HEK293 (cell line): ENCODE measurements at regions not wholly inside any gene's neighbourhood (a gene's known extent, or its start where the extent isn't known, plus 50 kb on each side); places are given as distances from the start of the nearest gene placed in this dataset.

Experiments
- CTCF ChIA-PET: fragments of 350-600 bp; formaldehyde crosslinking; extraction: SDS; loops from one replicate; lab custom pipeline; 2021; ENCODE audit warnings: antibody characterized with exemption; lab: Yijun Ruan, JAX
- POLR2A ChIA-PET: fragments of 300-600 bp; formaldehyde crosslinking; extraction: SDS; loops from one replicate; lab custom pipeline; 2020; ENCODE audit warnings: antibody characterized with exemption, inconsistent platforms; lab: Yijun Ruan, JAX
- H3K27ac ChIP-seq: fragments of 200-500 bp; sonication (Bioruptor generic); 2 replicates; pipeline ENCODE4 v1.5.1; 2014; ENCODE audit warnings: low read depth, low read length, control low read depth, inconsistent platforms; ENCODE audit errors: extremely low read depth
- H3K36me3 ChIP-seq, 2 experiments: fragments of 200-500 bp in 1 of 2; sonication (Bioruptor generic) in 1 of 2; 1 replicate in 1 of 2; 2 replicates in 1 of 2; pipeline ENCODE4 v1.5.1; 2014 to 2017; ENCODE audit warnings: inconsistent platforms in 2 of 2, low read length in 2 of 2; ENCODE audit not compliant: control insufficient read depth in 2 of 2, insufficient read depth in 1 of 2
- H3K4me1 ChIP-seq: fragments of 200-500 bp; sonication (Bioruptor generic); 2 replicates; pipeline ENCODE4 v1.5.1; 2014; ENCODE audit warnings: mild to moderate bottlenecking, low read length, inconsistent platforms; ENCODE audit not compliant: control insufficient read depth, insufficient read depth
- H3K4me3 ChIP-seq: 2 replicates; pipeline ENCODE4 v1.5.1; 2011; ENCODE audit warnings: low read depth, mild to moderate bottlenecking, control low read depth, low read length, moderate library complexity
- H3K9me3 ChIP-seq: fragments of 200-500 bp; sonication (Bioruptor generic); 2 replicates; pipeline ENCODE4 v1.5.1; 2014; ENCODE audit warnings: low read depth, low read length, inconsistent platforms; ENCODE audit not compliant: control insufficient read depth, insufficient read depth
- CTCF ChIP-seq: fragments of 450-650 bp; formaldehyde crosslinking; IDR thresholded peaks from 2 replicates; pipeline ENCODE4 v1.5.1; 2016; ENCODE audit warnings: missing biosample characterization, missing genetic modification characterization
- GFI1B ChIP-seq: fragments of 450-650 bp; formaldehyde crosslinking; IDR thresholded peaks from 2 replicates; pipeline ENCODE4 v1.5.1; 2016; ENCODE audit warnings: missing biosample characterization, missing genetic modification characterization
- GLIS2 ChIP-seq: fragments of 450-650 bp; formaldehyde crosslinking; IDR thresholded peaks from 2 replicates; pipeline ENCODE4 v1.5.1; 2016; ENCODE audit warnings: missing biosample characterization, missing genetic modification characterization
- HIC1 ChIP-seq: fragments of 450-650 bp; formaldehyde crosslinking; IDR thresholded peaks from 2 replicates; pipeline ENCODE4 v1.5.1; 2016; ENCODE audit warnings: missing biosample characterization, missing genetic modification characterization
- KLF10 ChIP-seq: fragments of 450-650 bp; IDR thresholded peaks from 2 replicates; pipeline ENCODE4 v1.5.1; 2018; ENCODE audit warnings: missing biosample characterization, mild to moderate bottlenecking, missing genetic modification characterization
- KLF17 ChIP-seq: fragments of 450-650 bp; formaldehyde crosslinking; IDR thresholded peaks from 2 replicates; pipeline ENCODE4 v1.5.1; 2016; ENCODE audit warnings: missing biosample characterization, missing genetic modification characterization
- PRDM6 ChIP-seq: fragments of 450-650 bp; formaldehyde crosslinking; IDR thresholded peaks from 2 replicates; pipeline ENCODE4 v1.5.1; 2017; ENCODE audit warnings: missing biosample characterization, missing genetic modification characterization
- ZBTB11 ChIP-seq: fragments of 450-650 bp; formaldehyde crosslinking; conservative IDR thresholded peaks from 2 replicates; pipeline ENCODE4 v1.5.1; 2016; ENCODE audit warnings: low read depth, missing biosample characterization, missing genetic modification characterization
- ZFP41 ChIP-seq: fragments of 450-650 bp; formaldehyde crosslinking; IDR thresholded peaks from 2 replicates; pipeline ENCODE4 v1.5.1; 2016; ENCODE audit warnings: missing biosample characterization, missing genetic modification characterization, borderline replicate concordance
- ZNF121 ChIP-seq: fragments of 450-650 bp; formaldehyde crosslinking; IDR thresholded peaks from 2 replicates; pipeline ENCODE4 v1.5.1; 2016; ENCODE audit warnings: missing biosample characterization, missing genetic modification characterization
- ZNF138 ChIP-seq: fragments of 450-650 bp; formaldehyde crosslinking; IDR thresholded peaks from 2 replicates; pipeline ENCODE4 v1.5.1; 2016; ENCODE audit warnings: missing biosample characterization, missing genetic modification characterization, borderline replicate concordance
- ZNF169 ChIP-seq: fragments of 450-650 bp; formaldehyde crosslinking; IDR thresholded peaks from 2 replicates; pipeline ENCODE4 v1.5.1; 2016; ENCODE audit warnings: missing biosample characterization, missing genetic modification characterization
- ZNF23 ChIP-seq: fragments of 450-650 bp; formaldehyde crosslinking; IDR thresholded peaks from 2 replicates; pipeline ENCODE4 v1.5.1; 2016; ENCODE audit warnings: missing biosample characterization, missing genetic modification characterization, borderline replicate concordance
- ZNF302 ChIP-seq: fragments of 450-650 bp; formaldehyde crosslinking; IDR thresholded peaks from 2 replicates; pipeline ENCODE4 v1.5.1; 2016; ENCODE audit warnings: missing biosample characterization, missing genetic modification characterization, low read depth
- ZNF530 ChIP-seq: fragments of 450-650 bp; formaldehyde crosslinking; IDR thresholded peaks from 2 replicates; pipeline ENCODE4 v1.5.1; 2016; ENCODE audit warnings: low read depth, missing biosample characterization, missing genetic modification characterization
- ZNF704 ChIP-seq: fragments of 450-650 bp; formaldehyde crosslinking; IDR thresholded peaks from 2 replicates; pipeline ENCODE4 v1.5.1; 2016; ENCODE audit warnings: missing biosample characterization, missing genetic modification characterization

GRCh38 chr3:86416334-86416733 lies 574.6 kb downstream of the VGLL3 start:
- ChIA-PET CTCF (no interaction called here), POLR2A (no interaction called here)
- no peaks in the 10 kb centered on the region for H3K36me3 ChIP-seq
- no peak overlapping the region for H3K27ac ChIP-seq
- no peak overlapping the region for H3K4me3 ChIP-seq
- H3K4me1 ChIP-seq: no peaks in the 10 kb centered on the region
- H3K9me3 ChIP-seq: no peaks in the 10 kb centered on the region
- TF ChIP-seq ZNF704 (tag by site-specific recombination): no peak

- Histone ChIP-seq H3K9me3 (no peaks in the 10 kb centered on the region), H3K4me3 (no peak overlapping the region), H3K36me3 (no peaks in the 10 kb centered on the region), H3K4me1 (no peaks in the 10 kb centered on the region), H3K27ac (no peak overlapping the region)
- ChIA-PET CTCF (no interaction called here), POLR2A (no interaction called here)
- TF ChIP-seq ZNF302 (tag by site-specific recombination) (no peak), PRDM6 (tag by site-specific recombination) (no peak), KLF10 (tag by site-specific recombination) (no peak), ZBTB11 (tag by site-specific recombination) (no peak), ZNF121 (no peak), ZNF138 (tag by site-specific recombination) (no peak), ZFP41 (tag by site-specific recombination) (no peak), KLF17 (tag by site-specific recombination) (no peak), HIC1 (no peak), CTCF (tag by site-specific recombination) (no peak), ZNF23 (no peak), ZNF530 (tag by site-specific recombination) (no peak), GFI1B (no peak), ZNF169 (tag by site-specific recombination) (no peak), GLIS2 (no peak)
These were observed 577.3 kb downstream of the VGLL3 start for GRCh38 chr3:86413645-86414044.
